AG04449 (cell line): ENCODE measurements at regions not wholly inside any gene's neighbourhood (a gene's known extent, or its start where the extent isn't known, plus 50 kb on each side); places are given as distances from the start of the nearest gene placed in this dataset.

Experiments
- CTCF ChIA-PET: fragments of 350-600 bp; formaldehyde crosslinking; extraction: SDS; loops from one replicate; lab custom pipeline; 2021; ENCODE audit warnings: antibody characterized with exemption; lab: Yijun Ruan, JAX
- POLR2A ChIA-PET: fragments of 400-600, 350-600 bp; formaldehyde crosslinking; extraction: SDS; loops from one replicate; lab custom pipeline; 2020; ENCODE audit warnings: antibody characterized with exemption, inconsistent platforms; lab: Yijun Ruan, JAX
- DNase-seq: peaks from one replicate; pipeline ENCODE4 v3.0.0-alpha.2; 2010; ENCODE audit warnings: low read depth, low spot score
- H3K4me3 ChIP-seq: 2 replicates; pipeline ENCODE4 v1.5.1; 2011; ENCODE audit warnings: low read depth, mild to moderate bottlenecking, control low read depth, low read length
- TF ChIP-seq, protein P1 (sequence below): IDR thresholded peaks from one replicate; pipeline ENCODE4 v1.5.1; 2011; ENCODE audit warnings: mild to moderate bottlenecking, moderate library complexity, low read length, control low read depth, inconsistent platforms; ENCODE audit not compliant: insufficient read depth; ENCODE audit errors: missing control alignments

GRCh38 chr5:71891406-71891805 is 172.3 kb downstream of the CARTPT start:
- DNase-seq = no peak
- no peak overlapping the region for H3K4me3 ChIP-seq
- ChIA-PET CTCF (no interaction called here), POLR2A (no interaction called here)
- TF ChIP-seq, protein P1, sequence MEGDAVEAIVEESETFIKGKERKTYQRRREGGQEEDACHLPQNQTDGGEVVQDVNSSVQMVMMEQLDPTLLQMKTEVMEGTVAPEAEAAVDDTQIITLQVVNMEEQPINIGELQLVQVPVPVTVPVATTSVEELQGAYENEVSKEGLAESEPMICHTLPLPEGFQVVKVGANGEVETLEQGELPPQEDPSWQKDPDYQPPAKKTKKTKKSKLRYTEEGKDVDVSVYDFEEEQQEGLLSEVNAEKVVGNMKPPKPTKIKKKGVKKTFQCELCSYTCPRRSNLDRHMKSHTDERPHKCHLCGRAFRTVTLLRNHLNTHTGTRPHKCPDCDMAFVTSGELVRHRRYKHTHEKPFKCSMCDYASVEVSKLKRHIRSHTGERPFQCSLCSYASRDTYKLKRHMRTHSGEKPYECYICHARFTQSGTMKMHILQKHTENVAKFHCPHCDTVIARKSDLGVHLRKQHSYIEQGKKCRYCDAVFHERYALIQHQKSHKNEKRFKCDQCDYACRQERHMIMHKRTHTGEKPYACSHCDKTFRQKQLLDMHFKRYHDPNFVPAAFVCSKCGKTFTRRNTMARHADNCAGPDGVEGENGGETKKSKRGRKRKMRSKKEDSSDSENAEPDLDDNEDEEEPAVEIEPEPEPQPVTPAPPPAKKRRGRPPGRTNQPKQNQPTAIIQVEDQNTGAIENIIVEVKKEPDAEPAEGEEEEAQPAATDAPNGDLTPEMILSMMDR = no peak

DNA sequence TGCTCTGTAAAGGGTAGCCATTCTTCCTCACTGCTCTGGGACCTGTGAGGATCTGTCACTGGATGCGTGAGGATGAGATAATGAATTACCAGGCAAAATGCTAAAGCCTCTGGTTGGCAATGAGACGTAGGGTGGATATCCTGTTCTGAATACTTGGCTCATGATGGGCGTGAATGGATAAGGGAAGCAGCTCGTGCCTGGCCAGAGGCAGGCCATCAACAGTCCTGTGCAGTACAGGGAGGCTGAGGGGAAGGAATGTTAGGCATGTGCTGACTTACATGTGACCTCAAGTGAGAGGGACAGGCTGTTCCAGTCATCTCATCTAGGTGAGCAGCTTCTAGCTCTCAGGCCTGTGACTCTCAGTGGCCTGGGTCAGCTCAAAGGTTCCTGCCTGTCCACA is 172.8 kb downstream of the CARTPT start:
- POLR2A ChIA-PET = no interaction called here
- H3K4me3 ChIP-seq = no peak overlapping the region

GRCh38 chr5:71892641-71893365 is 173.7 kb downstream of the CARTPT start:
- DNase-seq = no peak
- no peak overlapping the region for H3K4me3 ChIP-seq
- ChIA-PET CTCF (no interaction called here), POLR2A (no interaction called here)
- TF ChIP-seq, protein P1 = no peak

More for the DNA sequence above, 172.8 kb downstream of the CARTPT start:
- no peak for DNase-seq
- CTCF ChIA-PET = no interaction called here
- TF ChIP-seq, protein P1 = no peak

DNA sequence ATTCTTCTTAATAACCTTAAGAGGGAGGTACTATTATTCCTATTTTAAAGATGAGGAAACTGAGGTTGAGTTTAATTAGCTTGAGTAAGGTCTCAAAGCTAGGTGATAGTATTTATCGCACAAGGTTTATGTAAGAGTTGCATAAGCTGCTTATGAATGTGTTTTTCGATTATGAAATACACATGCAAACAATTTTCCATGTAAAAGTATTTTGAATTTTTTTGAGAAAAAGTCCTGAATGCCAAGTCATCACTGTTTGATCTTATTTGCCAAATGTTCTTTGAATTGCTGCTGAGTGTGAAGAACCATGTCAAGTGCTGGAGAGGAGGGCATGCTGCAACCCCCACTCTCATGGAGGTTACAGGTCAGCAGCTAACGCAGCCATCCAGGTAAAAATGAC is 174.4 kb downstream of the CARTPT start:
- POLR2A ChIA-PET = no interaction called here
- DNase-seq = no peak
- TF ChIP-seq, protein P1 = no peak
- no peak overlapping the region for H3K4me3 ChIP-seq
- CTCF ChIA-PET = no interaction called here

- no peak overlapping the region for H3K4me3 ChIP-seq
- POLR2A ChIA-PET = no interaction called here
- TF ChIP-seq, protein P1 = no peak
- CTCF ChIA-PET = no interaction called here
- no peak for DNase-seq
Observed at GRCh38 chr5:71894091-71894490, 175.0 kb downstream of the CARTPT start.

DNA sequence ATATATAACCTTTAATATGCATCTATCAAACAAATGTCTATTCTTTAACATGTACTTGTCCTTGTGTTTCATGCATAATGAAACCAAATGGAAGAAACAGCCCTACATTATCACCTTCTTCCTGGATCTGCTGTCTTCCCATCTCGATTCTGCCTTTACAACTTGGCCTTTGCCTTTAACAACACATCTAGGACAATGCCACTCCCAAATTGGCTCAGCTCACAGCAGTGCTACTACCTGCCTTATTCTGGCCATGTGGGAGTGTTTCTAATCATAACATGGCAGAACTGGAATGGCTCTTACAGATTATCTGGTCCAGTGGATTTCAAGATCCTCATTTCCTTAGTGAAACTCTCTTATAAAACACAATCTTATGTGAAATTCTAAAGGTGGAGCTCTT is 176.5 kb downstream of the CARTPT start:
- no peak for DNase-seq
- POLR2A ChIA-PET = no interaction called here
- H3K4me3 ChIP-seq = no peak overlapping the region
- TF ChIP-seq, protein P1 = no peak
- CTCF ChIA-PET = no interaction called here
